GM19023 (cell line): ENCODE measurements at regions not wholly inside any gene's neighbourhood (a gene's known extent, or its start where the extent isn't known, plus 50 kb on each side); places are given as distances from the start of the nearest gene placed in this dataset.

Experiments
- ATAC-seq: cut with Tn5 transposase; IDR thresholded peaks from one replicate; pipeline ENCODE4 v1.9.1; 2021; ENCODE audit warnings: mild to moderate bottlenecking, moderate library complexity; ENCODE audit not compliant: unreplicated experiment

DNA sequence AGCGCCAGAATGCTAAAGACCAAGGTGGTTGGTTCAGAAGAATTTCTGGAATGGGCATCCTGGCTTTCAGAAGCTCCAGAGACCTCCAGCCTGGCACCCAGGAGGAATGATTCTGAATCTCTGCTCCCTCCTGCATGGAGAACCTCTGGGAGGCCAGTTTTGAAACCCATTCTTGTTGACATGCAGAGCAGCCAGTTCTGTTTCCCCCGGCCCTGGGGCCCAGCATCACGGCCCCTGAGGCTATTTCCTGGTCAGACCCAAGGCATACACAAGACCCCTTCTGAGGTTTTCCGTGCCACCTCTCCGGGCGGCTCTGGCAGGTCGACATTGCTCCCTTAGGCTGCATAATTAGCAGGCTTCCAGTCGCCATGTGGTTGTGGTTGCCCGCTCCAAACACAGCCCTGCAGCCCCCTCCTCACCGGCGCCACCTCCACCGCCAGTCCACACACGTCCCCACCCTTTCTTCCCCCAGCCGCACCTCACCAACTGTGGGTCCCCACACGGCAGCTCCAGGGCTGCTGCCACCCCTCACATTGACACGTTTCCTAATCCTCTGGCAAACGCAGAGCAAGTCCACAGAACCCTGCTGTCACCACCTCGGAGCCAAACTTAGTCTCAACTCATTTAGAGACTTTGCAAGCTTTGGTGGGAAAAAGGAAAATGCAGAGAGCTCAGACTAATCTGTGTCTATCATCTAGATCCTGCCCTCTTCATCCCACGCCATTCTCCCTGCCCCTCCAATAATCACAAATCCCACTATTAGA, 367.1 kb downstream of the SOX9 start:
- ATAC-seq, result no peak

DNA sequence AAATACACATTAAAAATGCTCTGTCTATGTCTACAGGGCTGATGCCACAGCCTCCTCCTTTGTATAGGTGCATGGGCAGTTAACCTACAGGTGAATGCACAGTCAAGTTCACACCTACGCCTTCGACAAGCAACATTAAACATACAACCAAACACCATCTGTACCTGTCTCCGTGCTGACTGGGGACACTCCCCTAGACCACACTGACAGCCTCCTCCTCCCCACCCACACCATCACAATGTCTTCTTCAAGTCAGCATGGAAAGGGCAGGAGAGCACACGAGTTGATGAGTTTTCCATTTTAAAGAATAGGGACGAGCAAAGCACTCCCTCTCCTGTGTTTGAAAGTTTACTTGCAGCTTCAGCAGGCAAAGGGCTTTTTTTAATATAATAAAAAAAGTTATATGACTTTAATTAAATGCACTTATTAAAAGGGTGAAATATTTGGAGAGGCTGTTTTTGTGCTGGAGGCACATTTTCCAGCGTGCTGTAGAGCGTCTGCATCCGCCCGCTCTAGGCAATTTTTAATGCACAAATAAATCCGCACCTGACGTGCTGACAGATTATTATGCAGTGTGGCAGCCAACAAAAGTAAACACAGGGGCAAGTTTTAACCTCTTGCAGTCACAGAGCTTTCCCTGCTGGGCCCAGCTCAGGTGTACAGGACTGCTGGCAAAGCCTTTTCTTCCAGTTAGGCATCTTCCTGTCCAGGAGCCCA, 367.9 kb downstream of the SOX9 start:
- ATAC-seq, result no peak

DNA sequence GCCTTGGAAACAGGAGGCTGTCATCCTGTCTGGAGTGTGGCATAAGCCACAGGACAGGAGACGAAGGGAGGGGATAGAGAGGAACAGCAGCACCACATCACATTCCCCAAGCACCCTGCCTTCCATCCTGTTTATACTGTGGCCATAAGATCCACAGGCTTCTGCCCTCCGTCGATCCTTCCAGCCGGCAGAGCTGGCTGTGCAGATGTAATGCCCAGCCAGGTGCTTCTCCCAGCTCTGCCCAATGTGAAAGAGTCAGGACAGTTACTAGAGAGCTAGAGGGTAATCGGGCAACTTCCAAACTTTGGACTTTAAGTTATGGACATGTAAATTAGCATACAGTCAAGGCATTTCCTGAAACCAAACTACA, 368.4 kb downstream of the SOX9 start:
- ATAC-seq, result no peak

DNA sequence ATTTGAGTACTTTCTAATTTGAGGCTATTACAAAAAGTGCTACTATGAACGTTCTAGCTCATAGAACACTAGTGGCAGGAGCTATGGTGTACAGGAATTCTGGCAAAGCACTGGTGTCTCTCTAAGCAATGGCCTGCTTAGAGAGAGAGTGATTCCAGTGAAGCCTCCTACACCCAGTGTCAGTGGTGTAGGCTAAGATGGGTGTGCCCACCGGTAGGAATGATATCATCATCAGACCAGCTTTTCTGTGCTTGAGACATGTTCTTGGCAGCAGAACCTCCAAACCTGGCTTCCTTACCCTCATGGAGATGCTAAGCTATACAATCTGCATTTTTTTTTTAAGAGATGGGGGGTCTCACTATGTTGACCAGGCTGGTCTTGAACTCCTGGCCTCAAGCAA, 370.3 kb downstream of the SOX9 start:
- no peak for ATAC-seq

DNA sequence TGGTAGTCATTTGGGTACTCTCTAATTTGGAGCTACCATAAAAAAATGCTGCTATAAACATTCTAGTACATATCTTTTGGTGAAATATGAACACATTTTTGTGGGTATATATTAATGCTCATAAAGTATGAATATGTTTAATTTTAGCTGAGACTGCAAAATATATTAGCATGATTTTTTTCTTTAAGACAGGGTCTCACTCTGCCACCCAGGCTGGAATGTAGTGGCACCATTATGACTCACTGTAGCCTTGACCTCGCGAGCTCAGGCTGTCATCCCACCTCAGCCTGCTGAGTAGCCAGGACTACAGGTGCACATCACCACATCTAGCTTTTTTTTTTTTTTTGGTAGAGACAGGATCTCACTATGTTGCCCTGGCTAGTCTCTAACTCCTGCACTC, 371.7 kb downstream of the SOX9 start:
- no peak for ATAC-seq

DNA sequence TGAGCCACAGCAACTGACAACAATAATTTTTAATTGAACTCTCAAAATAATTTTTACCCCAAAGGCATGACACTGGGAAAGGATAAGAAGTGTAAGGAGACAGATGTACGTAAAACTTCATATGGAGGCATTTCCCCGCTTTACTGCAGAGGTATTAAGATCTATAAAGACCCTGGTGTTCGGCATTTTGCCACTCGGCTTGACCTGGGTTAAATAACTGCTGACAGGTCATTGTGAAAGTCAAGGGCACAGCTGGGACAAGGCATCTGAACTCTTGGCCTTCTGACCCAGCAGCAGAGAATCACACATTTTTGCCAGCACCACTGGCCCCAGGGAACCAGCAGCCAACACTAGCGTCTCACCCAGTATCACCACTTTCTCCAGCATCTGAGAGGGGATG, 372.1 kb downstream of the SOX9 start:
- ATAC-seq, result no peak

DNA sequence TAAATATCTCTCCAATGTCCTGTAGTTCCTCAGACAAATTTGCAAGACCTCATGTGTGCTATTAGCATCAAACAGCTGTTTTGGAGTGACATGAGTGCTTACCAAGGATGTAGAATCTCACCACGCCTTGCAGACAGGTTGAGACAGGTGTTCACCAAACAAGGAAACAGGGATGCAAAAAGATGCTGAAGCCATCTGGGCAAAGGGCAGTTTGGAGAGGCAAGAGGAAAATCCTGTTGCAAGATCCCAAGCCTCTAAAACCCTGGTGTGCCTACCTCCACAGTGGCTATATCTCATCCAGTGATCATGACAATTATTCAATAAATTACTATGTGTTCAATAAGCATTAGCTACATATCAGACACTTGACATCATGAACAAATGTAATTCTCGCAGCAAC, 373.7 kb downstream of the SOX9 start:
- no peak for ATAC-seq

DNA sequence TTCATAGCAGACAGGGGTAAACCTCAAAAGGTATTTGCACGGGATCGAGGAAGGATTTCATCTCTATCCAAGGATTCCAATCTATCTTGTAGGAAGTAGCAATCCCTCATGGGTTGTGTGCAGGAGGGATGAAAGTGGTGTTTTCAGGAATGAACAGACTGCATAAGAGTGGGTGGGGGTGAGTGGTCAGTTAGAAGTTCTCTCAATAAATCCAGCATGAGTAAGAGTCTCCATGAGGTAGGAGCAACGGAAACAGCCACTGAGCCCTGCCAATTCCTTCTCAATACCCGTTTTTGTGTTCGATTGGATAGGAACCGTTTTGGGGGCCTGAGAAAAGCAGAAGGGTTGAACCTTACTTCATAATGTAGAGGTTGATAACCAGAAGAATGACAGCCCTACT, 375.6 kb downstream of the SOX9 start:
- ATAC-seq, result no peak

DNA sequence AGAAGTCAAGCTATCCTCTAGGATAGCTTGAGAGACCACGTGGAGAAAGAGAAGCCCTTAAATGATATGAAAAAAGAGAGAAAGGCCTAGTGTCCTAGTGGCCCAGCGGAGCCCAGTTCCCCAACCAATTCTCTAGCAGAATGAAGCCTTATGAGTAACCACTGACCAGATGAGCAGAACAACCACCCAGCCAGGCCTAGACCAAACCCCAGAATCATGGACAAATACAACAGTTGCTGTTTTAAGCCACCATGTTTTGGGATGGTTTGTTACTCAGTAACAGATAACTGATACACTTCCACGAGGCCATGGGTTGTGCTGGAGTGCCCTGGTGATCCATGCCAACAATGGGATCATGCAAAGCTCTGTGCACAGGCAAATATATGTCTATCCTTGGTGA, 377.1 kb downstream of the SOX9 start:
- no peak for ATAC-seq

DNA sequence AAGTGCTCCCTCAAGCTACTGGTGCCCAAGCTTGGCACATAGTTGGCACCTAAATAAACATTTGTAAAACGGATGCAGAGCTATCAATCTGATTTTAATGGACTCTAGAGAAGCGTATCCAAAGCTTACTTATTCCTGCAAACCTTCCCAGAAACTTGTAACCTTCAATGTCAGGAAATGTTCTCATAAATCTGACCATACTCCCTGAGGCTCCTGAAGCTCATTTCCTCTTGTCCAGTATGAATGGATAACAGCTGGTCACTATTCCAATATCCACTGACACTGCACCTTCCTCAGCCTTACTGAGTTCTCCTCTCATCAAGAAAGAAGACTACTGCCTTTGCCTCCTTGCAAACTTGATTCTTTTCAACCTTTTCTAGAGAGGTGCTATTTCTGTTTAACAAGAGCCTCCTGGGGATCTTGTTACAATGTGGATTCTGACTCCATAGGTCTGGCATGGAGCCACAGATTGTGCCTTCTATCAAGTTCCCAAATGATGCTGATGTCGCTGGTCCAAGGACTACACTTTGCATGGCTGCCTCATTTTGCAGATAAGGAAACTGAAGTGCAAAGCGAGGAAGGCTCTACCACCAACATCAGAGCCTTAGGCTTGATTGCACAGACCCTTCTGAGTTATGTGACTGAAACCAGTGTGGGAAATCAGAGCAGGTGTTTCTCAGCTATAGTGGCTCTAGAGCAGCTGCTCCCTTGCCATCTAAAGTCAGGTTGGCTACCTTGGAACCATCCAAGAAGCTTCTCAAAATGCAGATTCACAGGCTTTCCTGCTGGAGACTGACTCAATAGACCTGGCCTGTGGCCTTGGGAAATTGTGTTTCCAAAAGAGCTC, 377.8 kb downstream of the SOX9 start:
- no peak for ATAC-seq

DNA sequence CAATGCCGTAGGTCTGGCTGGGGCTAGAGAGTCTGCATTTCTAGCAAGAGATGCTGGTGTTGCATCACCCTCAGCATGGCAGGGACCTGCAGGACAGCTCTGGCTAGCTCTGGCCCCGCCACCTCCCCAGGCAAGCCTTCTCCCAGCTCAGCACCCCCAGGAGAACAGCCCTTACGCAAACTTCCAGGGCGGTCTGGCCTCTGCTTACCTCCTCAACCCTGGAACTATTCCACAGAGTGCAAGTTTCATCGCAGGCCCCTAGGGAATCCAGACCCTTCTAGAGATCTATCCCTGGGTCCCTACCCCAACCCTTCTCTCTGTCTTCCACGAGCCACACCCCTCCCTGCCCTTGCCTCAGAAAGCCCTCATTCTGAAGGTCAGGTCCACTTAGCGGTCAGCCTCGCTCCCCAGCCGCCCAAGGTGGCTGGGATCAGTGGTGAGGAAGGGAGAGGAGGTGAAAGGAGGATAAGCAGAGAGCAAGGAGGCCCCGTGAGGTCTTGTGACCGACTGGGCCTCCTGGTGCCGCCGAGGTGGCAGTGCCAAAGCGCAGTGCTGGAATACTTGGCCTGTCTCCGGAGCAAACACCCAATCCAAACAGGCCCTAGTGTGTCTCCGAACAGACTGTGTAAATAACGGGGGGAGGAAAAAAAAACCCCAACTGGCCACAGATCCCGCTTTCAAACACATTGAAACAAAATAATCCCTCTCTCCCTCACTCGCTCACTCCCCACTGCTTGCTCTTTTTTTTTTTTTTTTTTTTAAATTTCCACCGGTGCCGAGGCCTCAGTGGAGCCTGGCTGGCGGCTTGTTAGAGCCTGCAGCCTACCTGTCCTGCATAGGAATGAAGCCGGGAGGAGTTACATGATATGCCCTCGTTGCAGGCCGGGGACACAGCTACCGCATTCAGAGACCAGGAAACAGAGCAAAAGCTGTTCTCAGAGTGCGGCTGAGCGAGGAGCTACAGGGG, 380.9 kb downstream of the SOX9 start:
- no peak for ATAC-seq

DNA sequence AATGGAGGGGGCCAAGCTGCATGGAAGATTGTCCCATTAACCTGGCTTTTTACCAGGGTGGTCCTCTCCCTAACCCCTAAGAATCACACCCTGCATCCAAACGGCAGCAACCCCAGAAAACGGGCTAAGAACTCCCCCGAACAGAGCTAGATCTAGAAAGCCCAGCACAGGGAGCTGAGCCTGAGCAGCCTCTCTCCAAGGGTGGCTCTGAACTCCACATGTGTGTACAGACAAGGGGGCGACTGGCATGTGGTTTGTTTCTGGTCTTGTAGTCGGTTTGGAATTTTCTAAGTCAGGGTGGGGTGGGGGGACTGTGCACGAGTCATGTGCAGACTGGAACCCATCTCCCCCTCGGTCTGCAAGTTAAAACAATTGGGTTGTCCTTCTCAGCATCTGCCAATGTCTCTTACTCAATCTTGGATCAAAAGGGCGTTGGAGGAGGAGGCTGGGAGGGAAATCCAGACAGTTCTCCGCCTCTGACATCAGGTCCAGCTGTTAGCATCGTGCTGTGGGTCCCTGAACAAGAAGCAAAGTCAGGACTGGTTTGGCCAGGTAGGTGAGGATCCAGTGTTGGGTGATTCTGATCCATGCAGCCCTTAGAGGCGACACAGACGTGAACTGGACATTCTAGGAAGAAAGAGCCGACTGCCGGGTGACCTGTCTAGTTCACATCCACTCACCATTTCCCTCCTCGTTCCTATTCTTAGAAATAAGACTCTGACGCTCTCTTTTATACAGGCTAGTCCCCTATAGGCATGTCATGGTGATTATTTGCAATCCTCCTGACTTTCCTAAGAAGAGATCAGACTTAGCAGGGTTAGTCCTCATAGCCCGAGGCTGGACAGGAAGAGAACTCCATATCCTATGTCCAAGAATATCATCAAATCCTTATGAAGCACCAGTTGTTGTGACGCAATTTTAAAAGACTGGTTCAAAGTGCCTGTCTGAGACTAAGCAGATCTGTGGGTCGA, 381.8 kb downstream of the SOX9 start:
- ATAC-seq, result no peak

DNA sequence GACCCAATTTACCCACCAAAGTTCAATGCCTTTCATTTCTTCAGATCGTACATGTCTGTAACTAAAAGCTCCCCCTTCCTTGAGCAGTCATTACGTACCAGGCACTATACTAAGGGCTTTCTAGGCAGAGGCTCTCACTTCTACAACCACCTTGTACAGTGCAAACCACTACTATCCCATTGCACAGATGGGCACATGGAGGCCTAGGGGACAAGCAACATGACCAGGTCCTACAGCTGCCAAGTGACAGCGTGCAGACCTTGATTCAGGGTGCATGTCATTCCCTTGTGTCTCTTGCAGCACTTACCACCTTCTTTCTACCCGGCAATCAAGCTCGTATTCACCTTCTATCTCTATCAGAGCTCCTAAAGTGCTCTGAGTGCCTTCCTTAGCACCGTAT, 382.7 kb downstream of the SOX9 start:
- ATAC-seq, result no peak

DNA sequence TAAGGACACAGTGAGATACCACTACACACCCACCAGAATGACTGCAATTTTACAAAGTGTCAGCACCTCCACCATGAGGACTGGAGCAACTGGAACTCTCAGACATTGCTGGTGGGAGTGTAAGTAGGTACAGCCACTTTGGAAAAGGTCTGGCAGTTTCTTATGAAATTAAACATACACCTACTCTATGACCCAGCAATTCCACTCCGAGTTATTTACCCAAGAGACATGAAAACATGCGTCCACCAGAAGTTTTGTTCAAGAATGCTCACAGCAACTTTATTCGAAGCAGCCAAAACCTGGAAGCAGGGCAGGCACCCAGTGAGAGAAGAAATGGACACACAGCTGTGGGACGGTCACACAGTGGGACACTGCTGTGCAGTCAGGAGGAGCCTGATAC, 384.0 kb downstream of the SOX9 start:
- no peak for ATAC-seq

DNA sequence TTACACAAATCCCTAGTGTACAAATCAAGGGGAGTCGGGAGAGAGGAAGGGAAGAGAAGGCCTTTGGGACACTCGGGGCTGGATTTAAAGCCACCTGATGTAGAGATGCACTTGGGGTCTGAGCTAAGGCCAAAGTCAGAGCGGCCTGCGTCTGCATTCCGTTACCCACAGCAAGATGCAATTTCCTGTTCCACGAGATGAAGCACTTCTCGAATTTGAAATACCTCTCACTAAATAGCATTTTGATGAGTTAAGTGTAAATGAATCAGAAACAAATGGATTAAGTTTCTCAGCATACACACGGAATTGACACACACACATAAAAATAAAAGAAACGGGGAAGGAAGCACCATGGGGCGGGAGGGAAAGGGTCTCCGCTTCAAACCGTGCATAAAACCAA, 386.0 kb downstream of the SOX9 start:
- no peak for ATAC-seq

DNA sequence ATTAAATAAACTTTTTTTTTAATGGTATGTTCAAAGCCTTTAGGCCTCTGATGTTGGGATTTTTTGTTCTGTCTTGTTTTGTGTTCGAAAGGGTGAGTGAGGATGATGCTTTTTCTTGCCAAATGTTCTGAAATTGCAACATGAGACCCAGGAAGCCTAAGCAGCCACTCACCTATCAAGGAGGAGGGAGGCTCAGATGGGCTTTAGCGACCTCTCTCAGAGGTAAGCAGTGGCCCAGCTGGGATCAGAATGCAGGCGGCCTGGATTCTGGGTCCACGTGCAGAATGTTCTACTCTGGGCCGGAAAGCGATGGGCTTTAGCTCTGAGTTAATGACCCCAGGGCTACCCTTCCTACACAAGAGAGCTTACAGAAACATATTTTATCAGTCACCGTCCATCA, 386.6 kb downstream of the SOX9 start:
- no peak for ATAC-seq

DNA sequence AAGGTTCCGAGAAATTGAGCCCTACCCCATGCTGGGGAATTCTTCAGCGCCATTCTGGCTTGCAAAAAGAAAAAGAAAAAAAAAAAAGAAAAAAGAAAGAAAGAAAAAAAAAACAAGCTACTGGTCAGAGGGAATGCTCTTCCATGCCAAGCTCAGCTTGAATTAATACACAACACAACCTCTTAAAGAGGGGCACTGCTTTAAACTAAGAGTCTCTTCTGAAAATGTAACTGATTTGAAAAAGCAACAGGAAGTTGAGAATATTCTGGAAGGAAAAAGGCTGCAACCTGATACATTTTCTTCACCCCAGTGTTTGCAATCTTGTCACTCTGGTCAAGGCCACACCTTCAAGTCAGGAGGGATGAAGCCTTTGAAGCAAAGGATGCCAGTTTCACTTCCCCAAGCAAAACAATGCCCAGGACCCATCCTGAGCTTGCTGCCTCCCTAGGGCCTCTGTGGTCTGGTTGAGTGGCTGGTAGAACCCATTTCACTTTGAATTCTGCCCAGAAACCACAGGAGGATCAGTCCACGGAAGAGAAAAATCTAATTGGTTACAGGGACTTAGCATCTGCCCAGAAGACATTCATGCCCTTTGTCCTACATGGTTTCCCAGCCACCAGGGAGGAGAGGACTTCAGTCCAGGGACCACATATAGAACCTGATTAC, 389.7 kb downstream of the SOX9 start:
- peak; percentile 38 for ATAC-seq

DNA sequence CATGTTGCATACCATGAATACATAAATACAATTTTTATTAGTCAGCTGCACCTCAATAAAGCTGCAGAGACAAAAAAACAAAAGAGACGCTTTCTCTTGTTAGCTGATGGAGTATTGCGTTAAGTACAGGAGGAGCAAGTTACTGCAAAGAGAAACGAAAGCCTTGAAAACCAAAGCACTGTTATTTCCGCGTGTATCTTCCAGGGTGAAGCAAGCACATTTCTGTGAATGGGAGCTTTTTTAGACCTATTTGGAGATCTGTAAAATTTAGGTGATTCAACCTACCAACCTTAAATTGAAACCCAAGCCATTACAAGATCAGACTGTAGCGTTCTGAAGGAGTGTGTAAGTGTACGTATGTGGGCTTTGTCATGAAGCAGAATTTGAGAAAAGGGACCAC, 390.4 kb downstream of the SOX9 start:
- ATAC-seq, result no peak

DNA sequence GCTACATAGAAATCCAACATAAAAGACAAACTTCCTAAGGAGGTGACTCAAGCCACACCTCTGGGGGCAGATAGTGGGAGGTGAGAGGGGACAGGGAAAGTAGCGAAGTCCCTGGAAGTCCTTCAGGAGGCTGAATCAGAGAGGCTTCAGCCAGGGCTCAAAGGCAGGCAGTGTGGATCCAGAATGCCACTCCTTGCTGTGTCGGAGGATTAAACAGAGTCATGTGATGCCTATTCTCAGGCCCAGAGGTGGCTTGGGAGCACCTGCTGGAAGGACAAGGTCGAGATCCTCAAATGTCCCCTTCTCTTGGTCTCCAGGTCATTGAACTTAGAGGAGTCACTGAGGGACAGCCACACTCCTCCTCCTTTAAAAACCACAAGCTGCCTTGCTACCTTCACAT, 391.1 kb downstream of the SOX9 start:
- no peak for ATAC-seq
